ENCODE measurements at regions not wholly inside any gene's neighbourhood (a gene's known extent, or its start where the extent isn't known, plus 50 kb on each side); places are given as distances from the start of the nearest gene placed in this dataset.

DNA sequence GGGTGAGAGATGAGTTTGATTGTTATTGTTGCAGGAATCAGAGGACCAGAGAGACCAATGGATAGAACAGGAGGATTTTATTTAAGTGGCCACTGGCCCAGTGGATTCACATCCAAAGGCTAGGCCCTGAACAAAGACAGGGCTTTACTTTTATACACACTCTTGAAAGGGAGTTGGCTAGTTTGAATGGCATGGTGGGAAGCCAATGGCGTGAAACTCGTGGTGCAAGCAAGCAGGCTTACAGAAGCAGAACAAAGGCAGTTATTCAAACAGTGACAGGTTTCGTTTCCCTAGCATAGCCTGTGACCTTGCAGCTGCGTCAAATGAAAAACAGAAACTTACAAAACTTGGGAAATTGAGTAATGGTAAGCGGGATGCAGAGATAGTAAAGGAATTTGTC is 110.2 kb upstream of the PRDX4 start:
- TF ChIP-seq, protein P1, sequence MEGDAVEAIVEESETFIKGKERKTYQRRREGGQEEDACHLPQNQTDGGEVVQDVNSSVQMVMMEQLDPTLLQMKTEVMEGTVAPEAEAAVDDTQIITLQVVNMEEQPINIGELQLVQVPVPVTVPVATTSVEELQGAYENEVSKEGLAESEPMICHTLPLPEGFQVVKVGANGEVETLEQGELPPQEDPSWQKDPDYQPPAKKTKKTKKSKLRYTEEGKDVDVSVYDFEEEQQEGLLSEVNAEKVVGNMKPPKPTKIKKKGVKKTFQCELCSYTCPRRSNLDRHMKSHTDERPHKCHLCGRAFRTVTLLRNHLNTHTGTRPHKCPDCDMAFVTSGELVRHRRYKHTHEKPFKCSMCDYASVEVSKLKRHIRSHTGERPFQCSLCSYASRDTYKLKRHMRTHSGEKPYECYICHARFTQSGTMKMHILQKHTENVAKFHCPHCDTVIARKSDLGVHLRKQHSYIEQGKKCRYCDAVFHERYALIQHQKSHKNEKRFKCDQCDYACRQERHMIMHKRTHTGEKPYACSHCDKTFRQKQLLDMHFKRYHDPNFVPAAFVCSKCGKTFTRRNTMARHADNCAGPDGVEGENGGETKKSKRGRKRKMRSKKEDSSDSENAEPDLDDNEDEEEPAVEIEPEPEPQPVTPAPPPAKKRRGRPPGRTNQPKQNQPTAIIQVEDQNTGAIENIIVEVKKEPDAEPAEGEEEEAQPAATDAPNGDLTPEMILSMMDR (IDR thresholded peaks at IDR 0.05; ENCODE audit: low read depth, low read length, poor library complexity, severe bottlenecking), result no peak
- TF ChIP-seq EZH2phosphoT487 (IDR thresholded peaks at IDR 0.05; ENCODE audit: borderline replicate concordance, low read length), result no peak
